PC-9 (cell line): ENCODE measurements at regions not wholly inside any gene's neighbourhood (a gene's known extent, or its start where the extent isn't known, plus 50 kb on each side); places are given as distances from the start of the nearest gene placed in this dataset.

Experiments used
- BruUV-seq: library from RNA; stranded (reverse); fragments of 400-500 nt; replicated peaks from 2 replicates; lab custom pipeline; 2021; lab: Mats Ljungman, UMichigan
- CTCF ChIA-PET: fragments of 300-600 bp; sonication (Branson Sonifier 250); formaldehyde crosslinking; loops from one replicate; lab custom pipeline; 2022; ENCODE audit warnings: antibody characterized with exemption; lab: Charles Lee
- POLR2A ChIA-PET: fragments of 300-600 bp; sonication (Branson Sonifier 250); formaldehyde crosslinking; loops from one replicate; lab custom pipeline; 2022; ENCODE audit warnings: antibody characterized with exemption; ENCODE audit not compliant: unreplicated experiment; lab: Charles Lee
- DNase-seq, 2 experiments: peaks; one replicate each; pipeline versions ENCODE4 v3.0.0 to v3.0.0-alpha.2; 2015 to 2022; ENCODE audit warnings: mixed read lengths in 1 of 2
- H2AFZ ChIP-seq: fragments of 200-600 bp; sonication (generic); 2 replicates; pipeline ENCODE4 v1.8.1; 2017; ENCODE audit warnings: antibody characterized with exemption
- H3F3A ChIP-seq: fragments of 200-600 bp; sonication (generic); 2 replicates; pipeline ENCODE4 v1.8.1; 2017; ENCODE audit warnings: antibody characterized with exemption, mild to moderate bottlenecking, low read depth; ENCODE audit not compliant: insufficient read depth
- H3K27ac ChIP-seq: fragments of 200-600 bp; sonication (generic); 2 replicates; pipeline ENCODE4 v1.6.1; 2016; ENCODE audit warnings: mixed run types
- H3K27me3 ChIP-seq: fragments of 200-600 bp; sonication (generic); 2 replicates; pipeline ENCODE4 v1.6.1; 2016; ENCODE audit warnings: low read depth, mixed run types; ENCODE audit not compliant: insufficient read depth
- H3K36me3 ChIP-seq: fragments of 200-600 bp; sonication (generic); 2 replicates; pipeline ENCODE4 v1.6.1; 2016; ENCODE audit warnings: low read depth, mixed run types
- H3K4me1 ChIP-seq: fragments of 200-600 bp; sonication (generic); replicated peaks from 2 replicates; pipeline ENCODE4 v1.6.1; 2016; ENCODE audit warnings: mixed run types; ENCODE audit not compliant: insufficient read depth
- H3K4me2 ChIP-seq: fragments of 200-600 bp; sonication (generic); 2 replicates; pipeline ENCODE4 v1.6.1; 2017; ENCODE audit warnings: mixed run types
- H3K4me3 ChIP-seq: fragments of 200-600 bp; sonication (generic); 2 replicates; pipeline ENCODE4 v1.6.1; 2016; ENCODE audit warnings: mixed run types
- H3K79me2 ChIP-seq: fragments of 200-600 bp; sonication (generic); 2 replicates; pipeline ENCODE4 v1.6.1; 2017; ENCODE audit warnings: low read depth, mixed run types
- H3K9me2 ChIP-seq: fragments of 200-600 bp; sonication (generic); 2 replicates; pipeline ENCODE4 v1.8.1; 2017; ENCODE audit warnings: mild to moderate bottlenecking; ENCODE audit not compliant: insufficient read depth
- H3K9me3 ChIP-seq: fragments of 200-600 bp; sonication (generic); 2 replicates; pipeline ENCODE4 v1.8.1; 2016; ENCODE audit warnings: low read depth; ENCODE audit not compliant: insufficient read depth
- H4K20me1 ChIP-seq: fragments of 200-600 bp; sonication (generic); 2 replicates; pipeline ENCODE4 v1.8.1; 2017; ENCODE audit not compliant: insufficient read depth
- CTCF ChIP-seq: fragments of 200-600 bp; sonication (generic); conservative IDR thresholded peaks from 2 replicates; pipeline ENCODE4 v1.6.1; 2017; ENCODE audit warnings: mixed run types, antibody characterized with exemption, mild to moderate bottlenecking, moderate library complexity
- EZH2 ChIP-seq: fragments of 200-600 bp; sonication (generic); IDR thresholded peaks from 2 replicates; pipeline ENCODE4 v1.8.0; 2017; ENCODE audit warnings: antibody characterized with exemption, low read depth
- intact Hi-C: fragments of 100-400 bp; cut with micrococcal nuclease; formaldehyde crosslinking; loops from one replicate; pipeline ENCODE4 v1.10.0; 2022; ENCODE audit not compliant: unreplicated experiment

GRCh38 chr2:196551014-196551413, 88.5 kb upstream of the CCDC150 start:
- Histone ChIP-seq H3K4me2 (no peak overlapping the region), H4K20me1 (no peaks in the 10 kb centered on the region), H3K27ac (no peak overlapping the region), H3K36me3 (no peaks in the 10 kb centered on the region), H3K9me3 (no peaks in the 10 kb centered on the region), H3K4me3 (no peak overlapping the region), H3K79me2 (no peaks in the 10 kb centered on the region), H3F3A (no peaks in the 10 kb centered on the region), H2AFZ (no peak overlapping the region), H3K27me3 (no peaks in the 10 kb centered on the region), H3K4me1 (no peaks in the 10 kb centered on the region), H3K9me2 (no peaks in the 10 kb centered on the region)
- DNase-seq: no peak
- intact Hi-C loops: no loop called here
- no TSS peak for BruUV-seq
- TF ChIP-seq CTCF (no peak), EZH2 (no peak)
- CTCF ChIA-PET: no interaction called here
- POLR2A ChIA-PET: no interaction called here

GRCh38 chr2:196555161-196555560, 84.4 kb upstream of the CCDC150 start:
- ChIA-PET CTCF (no interaction called here), POLR2A (no interaction called here)
- Histone ChIP-seq H3K27ac (no peak overlapping the region), H3K4me1 (no peaks in the 10 kb centered on the region), H3K4me2 (no peak overlapping the region), H3K79me2 (no peaks in the 10 kb centered on the region), H3K9me2 (no peaks in the 10 kb centered on the region), H4K20me1 (no peaks in the 10 kb centered on the region), H3F3A (no peaks in the 10 kb centered on the region), H3K27me3 (no peaks in the 10 kb centered on the region), H2AFZ (no peak overlapping the region), H3K36me3 (no peaks in the 10 kb centered on the region), H3K4me3 (no peak overlapping the region), H3K9me3 (no peaks in the 10 kb centered on the region)
- TF ChIP-seq EZH2: no peak
- TF ChIP-seq CTCF: no peak
- DNase-seq: no peak
- intact Hi-C loops: no loop called here
- BruUV-seq: no TSS peak

- no peak overlapping the region for H2AFZ ChIP-seq
- no peaks in the 10 kb centered on the region for H3F3A ChIP-seq
- no peaks in the 10 kb centered on the region for H3K9me2 ChIP-seq
- H3K36me3 ChIP-seq: no peaks in the 10 kb centered on the region
- H3K4me2 ChIP-seq: no peak overlapping the region
- H3K79me2 ChIP-seq: no peaks in the 10 kb centered on the region
- ChIA-PET CTCF (no interaction called here), POLR2A (no interaction called here)
- no peaks in the 10 kb centered on the region for H3K9me3 ChIP-seq
- no peaks in the 10 kb centered on the region for H4K20me1 ChIP-seq
- H3K27me3 ChIP-seq: no peaks in the 10 kb centered on the region
- no peaks in the 10 kb centered on the region for H3K4me1 ChIP-seq
- no peak overlapping the region for H3K4me3 ChIP-seq
- no TSS peak for BruUV-seq
- no peak for DNase-seq
- TF ChIP-seq CTCF (no peak), EZH2 (no peak)
- no peak overlapping the region for H3K27ac ChIP-seq
- intact Hi-C loops: no loop called here
These were observed 83.8 kb upstream of the CCDC150 start for GRCh38 chr2:196555726-196556125.
